HG03558 (cell line): ENCODE measurements at regions not wholly inside any gene's neighbourhood (a gene's known extent, or its start where the extent isn't known, plus 50 kb on each side); places are given as distances from the start of the nearest gene placed in this dataset.

Experiments
- ATAC-seq: cut with Tn5 transposase; IDR thresholded peaks from one replicate; pipeline ENCODE4 v1.9.1; 2021; ENCODE audit warnings: moderate number of reproducible peaks; ENCODE audit not compliant: unreplicated experiment; ENCODE audit errors: extremely low read depth

DNA sequence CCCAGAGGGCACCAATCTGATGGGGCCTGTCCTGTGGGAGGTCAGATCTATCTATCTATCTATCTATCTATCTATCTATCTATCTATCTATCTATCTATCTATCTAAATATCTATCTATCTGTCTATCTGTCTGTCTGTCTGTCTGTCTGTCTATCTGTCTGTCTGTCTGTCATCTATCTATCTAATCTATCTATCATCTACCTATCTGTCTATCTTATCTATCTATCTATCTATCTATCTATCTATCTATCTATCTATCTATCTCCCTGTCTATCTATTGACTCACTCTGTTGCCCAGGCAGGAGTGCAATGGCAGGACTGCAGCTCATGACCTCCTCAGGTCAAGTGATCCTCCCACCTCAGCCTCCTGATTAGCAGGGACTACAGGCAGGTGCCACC, 155.7 kb upstream of the STX18 start:
- ATAC-seq: no peak

DNA sequence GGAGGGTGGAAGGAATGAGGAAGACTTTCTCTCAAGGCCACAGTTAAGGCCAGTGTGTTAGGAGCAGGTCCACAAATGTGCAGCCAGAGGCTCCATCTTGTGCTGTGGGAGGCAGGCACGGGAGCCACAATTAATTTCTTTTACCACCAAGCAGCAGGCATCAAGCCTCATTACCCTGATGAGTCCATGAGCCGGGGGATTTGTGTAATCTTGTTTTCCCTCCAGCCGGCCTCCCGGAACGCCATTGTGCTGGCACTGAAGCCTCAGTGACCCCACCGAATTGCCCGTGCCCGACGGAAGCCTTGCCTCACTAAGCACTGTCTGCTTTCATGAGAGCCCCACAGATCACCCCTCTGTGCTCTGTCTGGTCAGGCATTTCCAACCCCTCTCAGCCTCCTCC, 154.7 kb upstream of the STX18 start:
- ATAC-seq: no peak

- ATAC-seq: no peak
Observed at GRCh38 chr4:4695497-4695896, 153.6 kb upstream of the STX18 start.

- ATAC-seq: no peak
Observed at GRCh38 chr4:4694827-4695226, 153.0 kb upstream of the STX18 start.

GRCh38 chr4:4694296-4694772, 152.5 kb upstream of the STX18 start:
- no peak for ATAC-seq

- ATAC-seq: no peak
Observed at GRCh38 chr4:4693755-4694295, 152.0 kb upstream of the STX18 start.

DNA sequence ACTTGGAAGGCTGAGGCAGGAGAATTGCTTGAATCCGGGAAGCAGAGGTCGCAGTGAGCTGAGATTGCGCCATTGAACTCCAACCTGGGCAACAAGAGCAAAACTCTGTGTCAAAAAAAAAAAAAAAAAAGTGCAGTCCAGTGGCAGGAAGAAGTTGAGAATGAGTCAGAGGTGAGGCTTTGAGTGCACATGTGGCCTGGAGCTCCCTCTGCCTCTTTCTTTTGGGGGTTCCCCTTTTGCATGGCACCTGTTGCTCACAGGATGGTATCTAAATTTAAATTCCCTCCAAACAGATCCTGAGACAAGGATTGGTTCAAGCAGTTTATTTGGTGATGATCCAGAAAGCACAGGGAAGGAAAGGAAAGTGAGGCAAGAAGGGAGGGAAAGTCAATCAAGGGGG, 151.4 kb upstream of the STX18 start:
- no peak for ATAC-seq

GRCh38 chr4:4690854-4691253, 149.0 kb upstream of the STX18 start:
- no peak for ATAC-seq

- ATAC-seq: peak; percentile 75
Observed at GRCh38 chr4:4689694-4690440, 148.0 kb upstream of the STX18 start.

- ATAC-seq: no peak
Observed at GRCh38 chr4:4687935-4688727, 146.3 kb upstream of the STX18 start.

DNA sequence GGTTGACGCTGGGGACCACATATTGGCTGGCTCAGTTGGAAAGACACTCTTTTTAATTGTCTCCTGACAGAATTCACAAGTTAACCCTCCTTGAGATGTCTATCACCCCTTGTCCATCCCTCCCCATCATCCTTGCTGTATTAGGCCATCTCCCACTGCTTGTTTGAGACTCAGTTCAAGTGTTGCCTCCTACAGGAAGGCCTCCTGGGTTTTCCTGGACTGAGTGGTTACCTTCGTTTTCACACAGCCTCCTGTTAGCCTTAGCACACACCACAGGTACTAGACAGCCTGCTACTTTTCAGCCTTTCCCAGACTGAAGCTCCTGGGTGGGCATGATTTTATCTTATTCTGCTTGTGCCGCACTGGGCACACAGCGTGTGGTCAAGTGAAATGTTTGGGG, 145.3 kb upstream of the STX18 start:
- ATAC-seq: no peak

- no peak for ATAC-seq
Observed at GRCh38 chr4:4685810-4686795, 144.3 kb upstream of the STX18 start.

DNA sequence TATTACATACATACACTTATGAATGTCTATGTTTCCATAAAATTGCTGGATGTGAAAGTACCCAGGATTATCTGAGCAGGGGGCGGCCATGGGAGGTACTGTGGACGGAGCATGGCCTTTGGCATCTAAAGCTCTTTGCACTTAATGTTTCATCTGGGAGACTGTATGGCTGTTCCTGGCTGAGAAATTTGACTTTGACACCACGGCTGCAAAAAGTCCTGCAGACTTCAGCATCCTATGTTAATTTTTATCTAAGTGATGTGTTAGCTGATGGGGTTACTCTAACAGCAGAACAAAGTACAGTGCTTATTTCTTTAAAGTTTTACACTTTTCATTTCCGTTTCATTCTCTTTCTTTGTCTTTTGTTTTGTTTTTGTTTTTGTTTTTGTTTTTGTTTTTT, 139.8 kb upstream of the STX18 start:
- ATAC-seq: no peak

GRCh38 chr4:4680758-4681157, 138.9 kb upstream of the STX18 start:
- no peak for ATAC-seq

DNA sequence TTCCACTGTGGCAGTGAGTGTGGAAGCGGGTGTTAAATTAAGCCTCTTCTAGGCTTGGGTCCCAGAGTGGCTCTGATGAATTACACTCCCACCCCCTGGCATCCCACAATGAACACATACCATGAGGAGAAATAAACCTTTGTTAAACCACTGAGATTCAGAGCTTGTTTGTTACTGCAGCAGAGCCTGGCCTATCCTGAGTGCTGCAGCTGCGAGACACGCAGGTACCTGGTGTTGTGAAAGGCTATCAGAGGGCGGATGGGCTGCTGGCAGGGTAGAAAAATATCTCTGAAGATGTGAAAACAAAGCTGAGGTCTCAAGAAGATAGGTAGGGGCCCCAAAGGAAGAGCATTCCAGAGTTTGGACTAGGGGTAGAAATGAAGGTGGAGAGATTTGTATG, 138.4 kb upstream of the STX18 start:
- no peak for ATAC-seq

DNA sequence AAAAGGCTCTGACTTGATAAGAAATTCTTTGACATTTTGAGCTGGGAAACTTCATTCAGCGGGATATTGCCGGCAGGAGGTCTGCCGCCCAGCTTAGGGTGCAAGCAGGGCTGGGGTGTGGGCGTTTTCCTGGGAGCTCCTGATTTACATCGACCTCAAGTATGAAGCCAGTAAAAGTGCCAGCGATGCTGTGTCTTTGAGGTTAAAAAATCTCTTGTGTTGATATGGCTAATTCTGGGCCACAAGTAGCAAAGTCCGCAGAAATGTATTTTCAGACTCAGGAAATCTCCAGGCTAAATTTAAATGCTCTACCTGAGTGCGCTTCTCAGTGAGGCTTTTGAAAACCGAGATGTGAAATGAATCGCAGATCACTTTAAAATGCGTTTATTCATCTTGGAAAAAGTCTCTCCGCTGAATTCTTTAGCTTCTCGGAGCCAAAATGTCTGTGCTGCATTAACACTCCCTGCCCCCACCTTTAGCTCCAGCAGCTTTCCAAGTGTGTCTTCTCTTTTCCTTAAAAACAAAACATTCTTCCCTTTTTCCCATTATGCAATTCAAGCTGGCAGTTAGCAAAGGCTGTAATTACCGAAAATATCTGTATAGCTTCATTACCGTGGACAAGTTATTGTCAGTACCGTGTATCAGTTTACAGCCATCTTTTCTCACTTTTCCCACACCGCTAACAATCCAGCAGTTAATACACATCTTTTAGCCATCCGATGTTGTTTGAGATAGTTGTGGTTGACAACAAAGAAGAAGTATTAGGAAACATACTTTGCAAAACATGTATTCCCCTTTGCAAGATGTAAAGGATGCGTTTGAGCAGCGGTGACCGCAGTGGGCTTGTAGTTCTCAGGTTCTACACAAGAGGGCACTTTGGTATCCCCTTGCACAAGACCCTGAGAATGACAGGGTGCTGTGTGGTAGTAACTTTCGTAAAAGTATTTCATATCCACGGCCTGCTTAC, 136.0 kb upstream of the STX18 start:
- no peak for ATAC-seq

DNA sequence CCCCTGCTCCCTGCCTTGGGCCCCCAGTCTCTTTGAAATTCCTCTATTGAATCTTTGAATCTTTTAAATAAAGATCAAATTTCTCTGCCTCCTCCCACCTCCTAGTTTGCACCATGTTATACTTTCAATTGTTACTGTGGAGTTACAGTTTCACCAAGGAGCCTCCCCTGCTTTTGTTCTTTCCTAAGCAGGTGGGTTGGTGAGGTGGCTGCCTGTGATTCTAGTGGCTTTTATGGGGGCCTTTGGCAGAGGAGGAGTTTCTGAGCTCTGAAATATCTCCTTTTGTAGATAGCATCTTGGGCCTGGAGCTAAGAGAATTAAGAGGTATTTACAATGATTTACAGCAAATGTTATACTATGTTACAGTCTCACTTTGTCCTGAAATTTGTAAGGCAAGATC, 133.8 kb upstream of the STX18 start:
- no peak for ATAC-seq

DNA sequence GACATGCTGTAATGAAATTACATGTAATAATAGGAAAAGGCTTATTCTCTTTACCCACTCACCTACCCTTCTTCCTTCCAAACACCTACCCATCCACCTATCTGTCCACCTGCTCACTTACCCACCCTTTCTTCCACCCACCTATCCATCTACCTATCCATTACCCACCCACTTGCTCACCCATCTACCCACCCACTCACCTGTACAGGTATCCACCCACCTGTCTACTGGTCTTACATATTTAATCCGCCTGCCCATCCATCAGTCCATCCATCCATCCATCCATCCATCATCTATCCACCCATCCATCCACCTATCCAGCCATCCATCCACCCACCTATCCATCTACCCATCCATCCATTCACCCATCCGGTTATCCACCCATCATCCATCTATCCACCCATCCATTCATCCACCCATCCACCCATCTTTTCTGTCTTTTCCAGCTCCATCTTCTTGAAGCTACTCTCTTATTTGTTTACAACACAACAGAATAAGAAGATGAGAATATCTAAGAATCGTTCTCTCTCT, 133.3 kb upstream of the STX18 start:
- ATAC-seq: no peak

DNA sequence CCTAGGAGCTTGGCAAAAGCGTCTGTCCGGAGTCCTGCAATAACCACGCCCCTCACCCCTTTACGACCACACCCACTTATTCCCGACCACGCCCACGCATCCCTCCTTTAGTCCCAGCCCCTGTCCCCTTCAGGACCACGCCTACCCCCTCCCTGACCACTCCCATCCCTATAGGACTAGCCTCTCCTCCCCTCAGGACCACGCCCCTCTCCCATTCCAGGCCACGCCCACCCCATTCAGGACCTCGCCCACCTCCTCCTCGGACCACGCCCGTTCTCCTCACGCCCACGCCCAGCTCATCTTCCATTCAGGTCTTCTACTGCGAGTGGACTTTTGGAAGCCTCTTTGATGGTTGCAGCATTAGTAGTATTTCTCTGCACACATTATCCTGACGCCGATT, 131.2 kb upstream of the STX18 start:
- ATAC-seq: no peak
